IgD-negative memory B cell (primary cell): ENCODE measurements at regions not wholly inside any gene's neighbourhood (a gene's known extent, or its start where the extent isn't known, plus 50 kb on each side); places are given as distances from the start of the nearest gene placed in this dataset.
A peak's percentile ranks its signal among the peaks of the same experiment; 100 is the strongest.

Source experiments
- H3K27ac Mint-ChIP-seq, 3 donors: one replicate each; pipeline ENCODE4 v1.8.0; 2020 to 2022; ENCODE audit warnings: mild to moderate bottlenecking in 3 of 3, mixed read lengths in 3 of 3, moderate library complexity in 1 of 3
- H3K27me3 Mint-ChIP-seq: one replicate; pipeline ENCODE4 v1.8.0; 2021; ENCODE audit warnings: mixed read lengths
- H3K36me3 Mint-ChIP-seq: one replicate; pipeline ENCODE4 v1.8.0; 2020; ENCODE audit warnings: mild to moderate bottlenecking, mixed read lengths
- H3K4me1 Mint-ChIP-seq, 3 donors: one replicate each; pipeline ENCODE4 v1.8.0; 2020 to 2022; ENCODE audit warnings: mixed read lengths in 3 of 3, mild to moderate bottlenecking in 1 of 3
- H3K4me3 Mint-ChIP-seq, 4 donors: one replicate each; pipeline ENCODE4 v1.8.0; 2020 to 2022; ENCODE audit warnings: mild to moderate bottlenecking in 4 of 4, mixed read lengths in 4 of 4, moderate library complexity in 3 of 4
- H3K9me3 Mint-ChIP-seq, 3 donors: one replicate each; pipeline ENCODE4 v1.8.0; 2020 to 2021; ENCODE audit warnings: mixed read lengths in 3 of 3, mild to moderate bottlenecking in 1 of 3

GRCh38 chr1:82612986-82613385 lies 812.3 kb downstream of the ADGRL2 start:
- no peak overlapping the region for H3K27ac Mint-ChIP-seq
- H3K9me3 Mint-ChIP-seq, result no peaks in the 10 kb centered on the region
- no peaks in the 10 kb centered on the region for H3K27me3 Mint-ChIP-seq
- no peak overlapping the region for H3K4me3 Mint-ChIP-seq
- no peaks in the 10 kb centered on the region for H3K36me3 Mint-ChIP-seq
- no peaks in the 10 kb centered on the region for H3K4me1 Mint-ChIP-seq

GRCh38 chr1:82606546-82606945 lies 805.8 kb downstream of the ADGRL2 start:
- H3K36me3 Mint-ChIP-seq, result no peaks in the 10 kb centered on the region
- no peaks in the 10 kb centered on the region for H3K27me3 Mint-ChIP-seq
- no peaks in the 10 kb centered on the region for H3K4me1 Mint-ChIP-seq
- H3K9me3 Mint-ChIP-seq, result no peaks in the 10 kb centered on the region
- H3K27ac Mint-ChIP-seq, result no peak overlapping the region
- H3K4me3 Mint-ChIP-seq, result no peak overlapping the region

- H3K27ac Mint-ChIP-seq, result no peak overlapping the region
- no peaks in the 10 kb centered on the region for H3K36me3 Mint-ChIP-seq
- H3K4me3 Mint-ChIP-seq, result no peak overlapping the region
- H3K27me3 Mint-ChIP-seq, result no peaks in the 10 kb centered on the region
- H3K9me3 Mint-ChIP-seq, result no peaks in the 10 kb centered on the region
- H3K4me1 Mint-ChIP-seq, result no peaks in the 10 kb centered on the region
These were observed 803.8 kb downstream of the ADGRL2 start for GRCh38 chr1:82604524-82604923.

- Mint-ChIP-seq H3K4me3 (no peak overlapping the region), H3K4me1 (no peaks in the 10 kb centered on the region), H3K9me3 (no peaks in the 10 kb centered on the region), H3K36me3 (no peaks in the 10 kb centered on the region), H3K27me3 (no peaks in the 10 kb centered on the region), H3K27ac (no peak overlapping the region)
These were observed 799.6 kb downstream of the ADGRL2 start for GRCh38 chr1:82600314-82600713.

- Mint-ChIP-seq H3K4me3 (no peak overlapping the region), H3K36me3 (no peaks in the 10 kb centered on the region)
These were observed 798.1 kb downstream of the ADGRL2 start for GRCh38 chr1:82598812-82599211.

GRCh38 chr1:82598337-82598736 lies 797.6 kb downstream of the ADGRL2 start:
- Mint-ChIP-seq H3K4me1 (no peaks in the 10 kb centered on the region), H3K9me3 (no peaks in the 10 kb centered on the region), H3K36me3 (no peaks in the 10 kb centered on the region), H3K4me3 (no peak overlapping the region), H3K27ac (peak overlapping the region in 1 of 3 donors; percentile 11), H3K27me3 (no peaks in the 10 kb centered on the region)

More at GRCh38 chr1:82598812-82599211, 798.1 kb downstream of the ADGRL2 start:
- Mint-ChIP-seq H3K27ac (peak overlapping the region in 1 of 3 donors; percentile 11), H3K4me1 (no peaks in the 10 kb centered on the region), H3K9me3 (no peaks in the 10 kb centered on the region), H3K27me3 (no peaks in the 10 kb centered on the region)

GRCh38 chr1:82597649-82598048 lies 796.9 kb downstream of the ADGRL2 start:
- H3K27ac Mint-ChIP-seq, result no peak overlapping the region
- no peaks in the 10 kb centered on the region for H3K27me3 Mint-ChIP-seq
- H3K4me1 Mint-ChIP-seq, result no peaks in the 10 kb centered on the region
- no peak overlapping the region for H3K4me3 Mint-ChIP-seq
- no peaks in the 10 kb centered on the region for H3K9me3 Mint-ChIP-seq
- H3K36me3 Mint-ChIP-seq, result no peaks in the 10 kb centered on the region

GRCh38 chr1:82597141-82597540 lies 796.4 kb downstream of the ADGRL2 start:
- H3K4me1 Mint-ChIP-seq, result no peaks in the 10 kb centered on the region
- no peak overlapping the region for H3K4me3 Mint-ChIP-seq
- H3K27ac Mint-ChIP-seq, result no peak overlapping the region
- no peaks in the 10 kb centered on the region for H3K27me3 Mint-ChIP-seq
- no peaks in the 10 kb centered on the region for H3K36me3 Mint-ChIP-seq
- no peaks in the 10 kb centered on the region for H3K9me3 Mint-ChIP-seq

GRCh38 chr1:82593561-82593960 lies 792.8 kb downstream of the ADGRL2 start:
- no peak overlapping the region for H3K27ac Mint-ChIP-seq
- no peaks in the 10 kb centered on the region for H3K27me3 Mint-ChIP-seq
- H3K36me3 Mint-ChIP-seq, result no peaks in the 10 kb centered on the region

GRCh38 chr1:82589588-82589987 lies 788.9 kb downstream of the ADGRL2 start:
- Mint-ChIP-seq H3K4me1 (no peaks in the 10 kb centered on the region), H3K4me3 (no peak overlapping the region), H3K36me3 (no peaks in the 10 kb centered on the region), H3K9me3 (peaks cover 0 to 3% (median 3%) of the 10 kb centered on the region in 3 donors), H3K27me3 (no peaks in the 10 kb centered on the region), H3K27ac (no peak overlapping the region)

More at GRCh38 chr1:82593561-82593960, 792.8 kb downstream of the ADGRL2 start:
- Mint-ChIP-seq H3K4me3 (no peak overlapping the region), H3K9me3 (peaks cover 0 to 3% (median 3%) of the 10 kb centered on the region in 3 donors), H3K4me1 (no peaks in the 10 kb centered on the region)

- peaks cover 0 to 3% (median 3%) of the 10 kb centered on the region in 3 donors for H3K9me3 Mint-ChIP-seq
These were observed 786.6 kb downstream of the ADGRL2 start for GRCh38 chr1:82587371-82587770.

GRCh38 chr1:82586473-82586872 lies 785.7 kb downstream of the ADGRL2 start:
- no peaks in the 10 kb centered on the region for H3K4me1 Mint-ChIP-seq
- H3K9me3 Mint-ChIP-seq, result peaks cover 0 to 3% (median 3%) of the 10 kb centered on the region in 3 donors
- no peaks in the 10 kb centered on the region for H3K27me3 Mint-ChIP-seq
- H3K36me3 Mint-ChIP-seq, result no peaks in the 10 kb centered on the region
- H3K4me3 Mint-ChIP-seq, result no peak overlapping the region
- H3K27ac Mint-ChIP-seq, result no peak overlapping the region

More at GRCh38 chr1:82587371-82587770, 786.6 kb downstream of the ADGRL2 start:
- Mint-ChIP-seq H3K27ac (no peak overlapping the region), H3K4me3 (no peak overlapping the region), H3K4me1 (no peaks in the 10 kb centered on the region), H3K27me3 (no peaks in the 10 kb centered on the region), H3K36me3 (no peaks in the 10 kb centered on the region)

- H3K36me3 Mint-ChIP-seq, result no peaks in the 10 kb centered on the region
- no peaks in the 10 kb centered on the region for H3K27me3 Mint-ChIP-seq
- no peak overlapping the region for H3K4me3 Mint-ChIP-seq
- H3K27ac Mint-ChIP-seq, result no peak overlapping the region
- peaks cover 0 to 2% (median 0%) of the 10 kb centered on the region in 3 donors for H3K9me3 Mint-ChIP-seq
- no peaks in the 10 kb centered on the region for H3K4me1 Mint-ChIP-seq
These were observed 781.6 kb downstream of the ADGRL2 start for GRCh38 chr1:82582347-82582746.

- Mint-ChIP-seq H3K27me3 (no peaks in the 10 kb centered on the region), H3K27ac (no peak overlapping the region), H3K4me1 (no peaks in the 10 kb centered on the region), H3K4me3 (no peak overlapping the region), H3K9me3 (peaks cover 0 to 2% (median 0%) of the 10 kb centered on the region in 3 donors), H3K36me3 (no peaks in the 10 kb centered on the region)
These were observed 777.5 kb downstream of the ADGRL2 start for GRCh38 chr1:82578086-82578726.

- Mint-ChIP-seq H3K36me3 (no peaks in the 10 kb centered on the region), H3K27me3 (no peaks in the 10 kb centered on the region), H3K4me3 (no peak overlapping the region), H3K4me1 (no peaks in the 10 kb centered on the region), H3K27ac (no peak overlapping the region), H3K9me3 (peaks cover 0 to 5% (median 3%) of the 10 kb centered on the region in 3 donors)
These were observed 766.6 kb downstream of the ADGRL2 start for GRCh38 chr1:82567348-82567747.

GRCh38 chr1:82565546-82565945 lies 764.8 kb downstream of the ADGRL2 start:
- H3K4me3 Mint-ChIP-seq, result no peak overlapping the region
- H3K27ac Mint-ChIP-seq, result no peak overlapping the region
- H3K27me3 Mint-ChIP-seq, result no peaks in the 10 kb centered on the region
- no peaks in the 10 kb centered on the region for H3K4me1 Mint-ChIP-seq
- H3K9me3 Mint-ChIP-seq, result peaks cover 0 to 1% (median 0%) of the 10 kb centered on the region in 3 donors
- H3K36me3 Mint-ChIP-seq, result no peaks in the 10 kb centered on the region
